ENCODE measurements at regions not wholly inside any gene's neighbourhood (a gene's known extent, or its start where the extent isn't known, plus 50 kb on each side); places are given as distances from the start of the nearest gene placed in this dataset.
"Not testable (repeated sequence)": the region's sequence is repeated elsewhere in the genome, so short reads cannot be mapped to it uniquely, and the experiment has no call there.

GRCh38 chr6:11320914-11321597 is 88.6 kb upstream of the NEDD9 start:
- no peak for DNase-seq

- DNase-seq, result no peak
Observed at GRCh38 chr6:11318835-11319813, 86.7 kb upstream of the NEDD9 start.

- peak; percentile 79 for DNase-seq
Observed at GRCh38 chr6:11317885-11318771, 85.7 kb upstream of the NEDD9 start.

GRCh38 chr6:11315743-11316437 is 83.4 kb upstream of the NEDD9 start:
- DNase-seq, result no peak

GRCh38 chr6:11313207-11313606 is 80.7 kb upstream of the NEDD9 start:
- no peak for DNase-seq

- no peak for DNase-seq
Observed at GRCh38 chr6:11311970-11312369, 79.5 kb upstream of the NEDD9 start.

GRCh38 chr6:11309947-11310665 is 77.6 kb upstream of the NEDD9 start:
- no peak for DNase-seq

- DNase-seq, result peak; percentile 16
Observed at GRCh38 chr6:11307226-11307625, 74.8 kb upstream of the NEDD9 start.

GRCh38 chr6:11304946-11305345 is 72.5 kb upstream of the NEDD9 start:
- DNase-seq, result no peak

- DNase-seq, result not testable (repeated sequence)
Observed at GRCh38 chr6:11299876-11300428, 67.5 kb upstream of the NEDD9 start.

GRCh38 chr6:11299421-11299784 is 66.9 kb upstream of the NEDD9 start:
- DNase-seq, result not testable (repeated sequence)

- DNase-seq, result no peak
Observed at GRCh38 chr6:11298651-11299420, 66.4 kb upstream of the NEDD9 start.

- no peak for DNase-seq
Observed at GRCh38 chr6:11297376-11297729, 64.9 kb upstream of the NEDD9 start.

- DNase-seq, result no peak
Observed at GRCh38 chr6:11296449-11297375, 64.2 kb upstream of the NEDD9 start.

GRCh38 chr6:11295969-11296368 is 63.5 kb upstream of the NEDD9 start:
- DNase-seq, result no peak

GRCh38 chr6:11294228-11294627 is 61.8 kb upstream of the NEDD9 start:
- DNase-seq, result no peak

GRCh38 chr6:11292594-11293236 is 60.2 kb upstream of the NEDD9 start:
- DNase-seq, result no peak

- peak; percentile 11 for DNase-seq
Observed at GRCh38 chr6:11292091-11292490, 59.6 kb upstream of the NEDD9 start.

- peak; percentile 65 for DNase-seq
Observed at GRCh38 chr6:11291582-11291981, 59.1 kb upstream of the NEDD9 start.
